Stimulated activated CD8-positive, alpha-beta memory T cell treated with anti-CD3 and anti-CD28 coated beads, Interleukin-15, amount 100 ng/mL, for 24 hours (primary cell): ENCODE measurements at regions not wholly inside any gene's neighbourhood (a gene's known extent, or its start where the extent isn't known, plus 50 kb on each side); places are given as distances from the start of the nearest gene placed in this dataset.

ENCODE experiments used
- DNase-seq: peaks from one replicate; pipeline ENCODE4 v3.0.0-alpha.2; 2020; ENCODE audit warnings: low read depth

GRCh38 chr2:129242269-129242668, 737.2 kb upstream of the RAB6C start:
- DNase-seq = no peak

DNA sequence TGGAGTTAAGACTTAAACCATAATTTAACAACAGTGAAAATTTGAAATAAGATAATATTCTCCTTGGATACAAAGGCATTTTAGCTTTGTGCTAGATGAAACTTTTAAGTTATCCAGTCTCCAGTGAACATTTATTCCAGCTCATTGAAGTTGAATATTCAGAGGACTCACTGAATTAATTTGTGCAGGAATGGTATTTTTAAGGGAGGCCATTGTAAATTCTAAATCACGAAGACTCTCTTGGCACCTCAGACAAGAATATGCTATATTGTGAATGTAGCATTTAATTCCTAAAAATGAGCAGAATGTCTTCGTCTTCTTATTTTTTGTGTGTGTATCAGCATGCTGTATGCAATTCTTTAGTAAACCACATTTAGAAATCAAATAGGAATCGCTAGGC, 731.7 kb upstream of the RAB6C start:
- no peak for DNase-seq

GRCh38 chr2:129248198-129248597, 731.3 kb upstream of the RAB6C start:
- no peak for DNase-seq

- DNase-seq = no peak
Observed at GRCh38 chr2:129252781-129253460, 726.5 kb upstream of the RAB6C start.

- no peak for DNase-seq
Observed at GRCh38 chr2:129253461-129253812, 726.0 kb upstream of the RAB6C start.

- DNase-seq = no peak
Observed at GRCh38 chr2:129254718-129255117, 724.7 kb upstream of the RAB6C start.

DNA sequence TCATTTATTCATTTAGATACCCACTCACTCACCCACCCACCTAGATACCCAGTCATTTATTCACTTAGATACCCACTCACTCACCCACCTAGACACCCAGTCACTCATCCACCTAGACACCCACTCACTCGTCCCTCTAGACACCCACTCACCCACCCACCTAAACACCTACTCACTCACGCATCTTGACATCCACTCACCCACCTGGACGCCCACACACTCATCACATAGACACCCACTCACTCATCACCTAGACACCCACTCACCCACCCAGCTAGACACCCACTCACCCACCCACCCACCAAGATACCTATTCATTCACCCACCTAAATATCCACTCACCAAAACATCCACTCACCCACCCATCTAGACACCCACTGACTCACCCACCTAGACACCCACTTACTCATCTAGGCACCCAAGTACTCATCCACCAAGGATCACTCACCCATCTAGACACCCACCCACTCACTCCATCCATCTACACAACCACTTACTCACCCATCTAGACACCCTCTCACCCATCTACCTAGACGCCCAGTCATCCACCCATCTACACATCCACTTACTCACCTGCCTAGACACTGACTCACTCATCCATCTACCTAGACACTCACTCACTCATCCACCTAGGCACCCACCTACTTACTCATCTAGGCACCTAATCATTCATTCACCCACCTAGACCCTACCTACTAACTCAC, 723.7 kb upstream of the RAB6C start:
- no peak for DNase-seq

- no peak for DNase-seq
Observed at GRCh38 chr2:129256642-129257041, 722.8 kb upstream of the RAB6C start.

- no peak for DNase-seq
Observed at GRCh38 chr2:129262934-129263333, 716.5 kb upstream of the RAB6C start.

DNA sequence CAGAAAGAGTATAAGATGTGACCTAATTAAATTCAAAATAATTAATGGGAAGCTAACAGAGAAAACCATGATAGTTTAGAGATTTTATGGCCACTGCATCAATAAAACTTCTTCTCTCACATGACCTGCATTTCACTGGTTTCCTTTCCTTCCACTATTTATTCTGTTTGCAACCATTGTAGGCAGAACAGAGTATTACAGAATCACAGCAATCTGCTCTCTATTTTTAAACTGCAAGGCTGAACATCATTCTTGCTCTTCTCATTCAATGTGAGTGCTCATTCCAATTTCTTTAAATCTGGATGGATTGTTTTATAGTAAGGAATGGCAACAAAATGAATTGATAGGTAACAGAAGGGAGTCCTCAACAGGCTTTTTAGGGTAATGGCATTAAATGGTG, 715.5 kb upstream of the RAB6C start:
- DNase-seq = no peak

- no peak for DNase-seq
Observed at GRCh38 chr2:129267559-129267958, 711.9 kb upstream of the RAB6C start.

DNA sequence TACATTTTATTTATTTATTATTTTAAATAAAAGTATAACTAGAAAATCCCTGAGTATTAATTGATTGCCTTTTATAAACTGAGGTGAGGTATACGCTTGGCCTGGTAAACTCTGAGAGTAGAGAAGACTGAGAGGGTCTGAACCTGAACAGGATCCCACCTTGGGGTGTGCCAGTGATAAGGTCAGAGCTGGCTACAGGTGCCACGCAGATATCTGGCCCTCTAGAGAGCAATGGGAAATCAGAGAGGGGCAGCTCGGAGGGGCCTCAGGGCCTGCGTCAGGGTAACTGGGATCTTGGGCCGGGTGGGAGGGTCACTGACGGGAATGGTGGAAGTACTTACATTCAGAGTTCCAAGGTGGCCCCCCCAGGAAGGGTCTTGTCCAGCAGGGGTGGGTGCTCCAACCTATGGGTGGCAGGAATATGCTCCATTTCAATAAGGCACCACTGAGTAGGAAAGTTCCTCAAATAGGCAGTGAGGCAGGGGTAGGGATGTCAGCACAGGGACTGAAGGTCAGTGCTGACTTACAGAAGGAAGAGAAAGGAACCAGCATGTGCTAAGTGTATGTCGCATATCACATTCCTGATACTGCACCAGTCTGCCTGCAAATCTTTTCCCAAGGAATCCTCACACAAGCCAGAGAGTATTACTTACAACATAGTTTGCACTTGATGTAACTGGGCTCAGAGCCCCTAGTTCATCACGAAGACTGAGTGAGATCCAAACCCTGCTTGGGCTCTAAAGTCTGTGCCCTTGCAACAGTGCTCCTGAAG, 706.0 kb upstream of the RAB6C start:
- DNase-seq = no peak

DNA sequence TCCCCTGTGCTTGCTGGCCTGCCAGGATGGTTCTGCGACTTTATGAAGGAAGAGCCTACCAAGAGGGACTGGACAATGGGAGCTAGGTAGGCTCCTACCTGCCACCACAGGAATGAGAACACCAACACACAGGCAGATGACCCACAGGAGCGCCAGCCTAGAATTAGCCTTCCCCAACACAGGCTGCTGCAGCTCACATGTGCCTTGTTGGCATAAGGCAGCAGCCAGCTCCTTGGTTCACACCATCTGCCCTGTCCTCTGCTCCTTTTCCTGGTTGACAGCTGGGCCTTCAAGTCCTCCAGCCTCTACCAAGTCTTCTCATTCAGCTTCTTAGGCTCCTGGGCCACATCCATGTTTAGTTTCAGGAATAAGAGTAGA, 705.4 kb upstream of the RAB6C start:
- no peak for DNase-seq

- no peak for DNase-seq
Observed at GRCh38 chr2:129274918-129275317, 704.5 kb upstream of the RAB6C start.

GRCh38 chr2:129275706-129276105, 703.8 kb upstream of the RAB6C start:
- DNase-seq = no peak

- no peak for DNase-seq
Observed at GRCh38 chr2:129276978-129277584, 702.4 kb upstream of the RAB6C start.

GRCh38 chr2:129277585-129277981, 701.9 kb upstream of the RAB6C start:
- DNase-seq = no peak

DNA sequence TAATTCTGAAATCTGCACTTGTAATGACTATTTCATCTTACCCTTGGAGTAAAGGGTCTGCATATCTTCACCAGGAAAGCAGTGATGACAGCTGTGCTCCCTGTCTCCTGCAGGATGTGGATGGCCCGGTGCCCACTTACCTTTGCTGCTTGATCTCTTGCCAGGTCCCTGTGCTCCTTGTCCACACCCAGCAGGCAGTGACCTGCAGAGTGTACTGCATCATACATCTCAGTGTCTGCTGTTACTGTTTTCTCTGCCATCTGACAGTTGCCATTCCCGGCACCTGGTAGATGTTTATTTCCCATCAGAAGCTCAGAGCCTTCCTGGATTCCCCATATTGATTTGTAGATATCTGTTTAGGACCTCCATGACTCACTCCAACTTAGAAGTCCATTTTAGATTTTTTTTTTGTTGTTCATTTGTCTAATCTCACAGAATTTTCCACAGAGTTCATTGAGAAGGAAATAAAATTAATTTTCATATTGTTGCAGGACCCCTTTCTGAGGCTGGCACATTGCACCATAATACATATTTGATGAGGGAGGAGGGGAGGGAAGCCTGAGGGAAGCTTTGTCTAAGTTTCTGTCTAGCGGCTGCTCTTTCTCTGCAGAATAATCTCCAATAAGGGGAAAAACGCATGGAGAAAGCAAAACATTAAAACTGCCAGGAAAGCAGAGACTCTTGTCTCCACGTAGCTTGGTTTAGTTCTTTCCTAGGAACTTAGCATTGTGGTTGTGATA, 697.5 kb upstream of the RAB6C start:
- no peak for DNase-seq

- no peak for DNase-seq
Observed at GRCh38 chr2:129285012-129285411, 694.5 kb upstream of the RAB6C start.

DNA sequence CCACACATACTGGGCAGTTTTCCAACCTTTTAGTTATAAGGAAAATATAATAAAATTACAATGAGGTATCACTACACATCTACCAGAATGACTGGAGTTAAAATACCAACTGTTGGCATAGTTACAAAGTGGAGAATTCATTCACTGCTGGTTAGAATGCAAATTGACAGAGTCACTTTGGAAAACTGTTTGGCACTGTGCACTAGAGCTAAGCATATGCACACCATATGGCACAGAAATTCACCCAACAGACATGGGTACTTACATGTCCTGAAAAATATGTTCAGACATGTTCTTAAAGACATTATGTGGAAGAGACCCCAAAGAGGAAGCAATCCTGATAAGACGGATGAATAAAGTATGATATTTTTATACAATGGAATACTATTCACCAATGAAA, 686.1 kb upstream of the RAB6C start:
- DNase-seq = no peak

DNA sequence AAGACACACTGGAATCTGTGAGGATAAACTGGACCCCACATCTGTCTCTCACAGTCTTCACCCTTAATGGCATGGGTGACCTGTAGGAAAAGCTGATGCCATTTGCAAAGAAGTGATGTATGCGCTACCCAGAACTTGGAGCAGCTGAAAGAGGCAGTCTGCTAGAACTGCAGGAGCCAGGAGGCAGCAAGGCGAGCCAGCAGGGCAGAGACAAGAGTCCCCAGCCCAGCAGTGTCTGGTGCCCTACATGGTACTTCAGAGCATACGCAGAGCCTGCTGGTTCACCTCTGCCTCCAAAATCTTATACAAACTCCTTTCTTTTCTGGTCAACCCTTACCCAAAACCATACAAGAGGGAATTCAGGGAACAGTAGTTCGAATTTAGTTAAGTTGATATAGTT, 683.1 kb upstream of the RAB6C start:
- no peak for DNase-seq

DNA sequence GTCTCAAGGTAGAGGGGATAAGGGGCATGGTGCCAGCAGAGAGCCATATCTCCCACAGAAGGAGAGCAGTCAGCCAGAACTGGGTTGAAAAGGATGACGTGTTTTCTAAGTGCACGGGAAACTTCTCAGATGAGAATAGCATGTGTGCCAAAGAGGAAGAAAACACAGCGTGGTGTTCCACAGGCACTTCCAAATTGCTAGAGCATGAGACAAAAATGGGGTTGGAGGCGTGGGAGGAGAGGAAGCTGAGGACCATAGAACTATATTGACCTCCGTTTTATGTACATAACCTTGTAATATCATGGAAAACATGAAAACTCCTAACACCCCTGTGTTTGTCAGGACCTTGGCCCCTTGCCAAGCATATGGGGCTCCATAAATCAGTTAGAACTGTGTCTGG, 682.7 kb upstream of the RAB6C start:
- no peak for DNase-seq
